Activated CD4-positive, alpha-beta T cell treated with anti-CD3 and anti-CD28 coated beads, Interleukin-2, amount 50 U/mL, for 4 hours (primary cell): ENCODE measurements at regions not wholly inside any gene's neighbourhood (a gene's known extent, or its start where the extent isn't known, plus 50 kb on each side); places are given as distances from the start of the nearest gene placed in this dataset.

ENCODE experiments used
- DNase-seq, 2 experiments: peaks; one replicate each; pipeline ENCODE4 v3.0.0-alpha.2; 2020

- no peak for DNase-seq
These were observed 118.5 kb upstream of the NWD2 start for GRCh38 chr4:37126051-37126450.

- DNase-seq: no peak
These were observed 114.1 kb upstream of the NWD2 start for GRCh38 chr4:37130465-37130864.

- no peak for DNase-seq
These were observed 112.1 kb upstream of the NWD2 start for GRCh38 chr4:37132351-37132974.

GRCh38 chr4:37132975-37133360, 111.6 kb upstream of the NWD2 start:
- no peak for DNase-seq

GRCh38 chr4:37138019-37138653, 106.4 kb upstream of the NWD2 start:
- no peak for DNase-seq

GRCh38 chr4:37138789-37139188, 105.8 kb upstream of the NWD2 start:
- no peak for DNase-seq

GRCh38 chr4:37139987-37140386, 104.6 kb upstream of the NWD2 start:
- no peak for DNase-seq

GRCh38 chr4:37146260-37146659, 98.3 kb upstream of the NWD2 start:
- no peak for DNase-seq

GRCh38 chr4:37157476-37158167, 86.9 kb upstream of the NWD2 start:
- DNase-seq: no peak

- DNase-seq: no peak
These were observed 83.9 kb upstream of the NWD2 start for GRCh38 chr4:37160653-37161052.

- no peak for DNase-seq
These were observed 78.7 kb upstream of the NWD2 start for GRCh38 chr4:37165844-37166243.

- DNase-seq: no peak
These were observed 74.6 kb upstream of the NWD2 start for GRCh38 chr4:37169956-37170355.

GRCh38 chr4:37188100-37188499, 56.4 kb upstream of the NWD2 start:
- no peak for DNase-seq
